ENCODE measurements at regions not wholly inside any gene's neighbourhood (a gene's known extent, or its start where the extent isn't known, plus 50 kb on each side); places are given as distances from the start of the nearest gene placed in this dataset.

DNA sequence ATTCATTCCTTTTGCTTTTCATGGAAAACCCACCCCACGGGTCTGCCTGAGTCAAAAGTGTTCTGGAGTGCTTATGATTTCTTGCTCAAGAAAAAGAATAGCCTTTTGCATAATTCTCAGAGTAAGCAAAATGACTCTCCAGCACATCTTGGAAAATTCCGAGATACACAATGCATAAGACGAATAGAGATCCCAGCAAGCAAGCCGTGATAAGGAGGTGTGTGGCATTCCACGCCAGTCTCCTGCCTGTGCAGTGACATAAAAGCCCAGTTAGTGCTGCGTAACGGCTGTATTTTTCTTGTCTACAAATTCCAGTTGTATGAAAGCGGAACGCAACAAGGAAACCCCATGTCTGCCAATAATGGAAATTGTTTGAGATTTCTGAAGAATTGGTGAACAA, 237.9 kb upstream of the GATB start:
- no peaks in the 10 kb centered on the region for H3K4me1 ChIP-seq (ENCODE audit: low read depth)
- H3K4me3 ChIP-seq, result no peak overlapping the region
- no peak for ATAC-seq
- intact Hi-C loops (cut with DNase I, micrococcal nuclease), result no loop called here
- H3K9me3 ChIP-seq, result no peaks in the 10 kb centered on the region
- no peak for DNase-seq
- no peaks in the 10 kb centered on the region for H3K36me3 ChIP-seq (ENCODE audit: low read depth)
- TF ChIP-seq, protein P1, sequence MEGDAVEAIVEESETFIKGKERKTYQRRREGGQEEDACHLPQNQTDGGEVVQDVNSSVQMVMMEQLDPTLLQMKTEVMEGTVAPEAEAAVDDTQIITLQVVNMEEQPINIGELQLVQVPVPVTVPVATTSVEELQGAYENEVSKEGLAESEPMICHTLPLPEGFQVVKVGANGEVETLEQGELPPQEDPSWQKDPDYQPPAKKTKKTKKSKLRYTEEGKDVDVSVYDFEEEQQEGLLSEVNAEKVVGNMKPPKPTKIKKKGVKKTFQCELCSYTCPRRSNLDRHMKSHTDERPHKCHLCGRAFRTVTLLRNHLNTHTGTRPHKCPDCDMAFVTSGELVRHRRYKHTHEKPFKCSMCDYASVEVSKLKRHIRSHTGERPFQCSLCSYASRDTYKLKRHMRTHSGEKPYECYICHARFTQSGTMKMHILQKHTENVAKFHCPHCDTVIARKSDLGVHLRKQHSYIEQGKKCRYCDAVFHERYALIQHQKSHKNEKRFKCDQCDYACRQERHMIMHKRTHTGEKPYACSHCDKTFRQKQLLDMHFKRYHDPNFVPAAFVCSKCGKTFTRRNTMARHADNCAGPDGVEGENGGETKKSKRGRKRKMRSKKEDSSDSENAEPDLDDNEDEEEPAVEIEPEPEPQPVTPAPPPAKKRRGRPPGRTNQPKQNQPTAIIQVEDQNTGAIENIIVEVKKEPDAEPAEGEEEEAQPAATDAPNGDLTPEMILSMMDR (IDR thresholded peaks at IDR 0.05), result no peak

DNA sequence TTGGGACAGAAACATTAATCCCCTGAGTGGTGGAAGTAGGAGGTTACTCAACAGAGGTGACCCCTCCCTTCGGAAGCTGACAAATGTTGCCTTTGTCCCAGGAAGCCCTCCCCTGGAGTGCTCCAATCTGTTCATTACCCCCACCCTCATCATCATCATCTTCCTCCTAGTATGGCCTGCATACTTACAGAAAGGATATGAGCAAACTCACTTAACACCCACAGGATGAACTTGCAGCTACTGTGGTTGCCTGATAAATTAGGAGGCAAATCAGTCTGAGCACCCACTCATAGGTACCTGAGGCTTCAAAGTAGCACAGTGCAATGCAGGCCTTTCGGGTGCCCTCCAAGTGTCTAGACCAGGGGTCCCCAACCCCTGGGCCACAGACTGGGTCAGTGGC, 236.7 kb upstream of the GATB start:
- TF ChIP-seq, protein P1 (IDR thresholded peaks at IDR 0.05), result no peak
- Histone ChIP-seq H3K4me3 (no peak overlapping the region), H3K36me3 (ENCODE audit: low read depth) (no peaks in the 10 kb centered on the region), H3K4me1 (ENCODE audit: low read depth) (no peaks in the 10 kb centered on the region), H3K9me3 (no peaks in the 10 kb centered on the region)
- intact Hi-C loops (cut with DNase I, micrococcal nuclease), result no loop called here
- DNase-seq (no peak), ATAC-seq (no peak)

DNA sequence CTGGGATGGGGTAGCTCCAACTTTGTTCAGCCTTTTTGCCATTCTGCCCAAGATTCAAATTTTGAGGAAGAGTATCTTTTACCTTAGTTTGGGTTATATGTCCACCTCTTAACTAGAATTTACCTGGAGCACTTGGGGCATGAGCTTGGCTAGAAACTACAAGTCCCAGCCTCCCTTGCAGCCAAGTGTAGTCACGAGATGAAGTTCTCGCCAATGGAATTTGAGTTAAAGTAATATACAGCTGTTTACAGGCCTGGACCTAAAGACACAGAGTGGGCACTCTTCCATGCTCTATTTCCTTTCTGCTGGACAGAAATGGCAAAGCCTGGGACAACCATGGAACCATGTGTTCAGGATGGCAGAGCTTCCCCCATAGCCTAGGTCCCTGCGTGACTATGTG, 233.6 kb upstream of the GATB start:
- no peak for ATAC-seq
- Histone ChIP-seq H3K36me3 (ENCODE audit: low read depth) (no peaks in the 10 kb centered on the region), H3K4me3 (no peak overlapping the region), H3K4me1 (ENCODE audit: low read depth) (no peaks in the 10 kb centered on the region), H3K9me3 (no peaks in the 10 kb centered on the region)
- intact Hi-C loops (cut with DNase I, micrococcal nuclease), result no loop called here
- no peak for DNase-seq
- TF ChIP-seq, protein P1 (IDR thresholded peaks at IDR 0.05), result no peak

DNA sequence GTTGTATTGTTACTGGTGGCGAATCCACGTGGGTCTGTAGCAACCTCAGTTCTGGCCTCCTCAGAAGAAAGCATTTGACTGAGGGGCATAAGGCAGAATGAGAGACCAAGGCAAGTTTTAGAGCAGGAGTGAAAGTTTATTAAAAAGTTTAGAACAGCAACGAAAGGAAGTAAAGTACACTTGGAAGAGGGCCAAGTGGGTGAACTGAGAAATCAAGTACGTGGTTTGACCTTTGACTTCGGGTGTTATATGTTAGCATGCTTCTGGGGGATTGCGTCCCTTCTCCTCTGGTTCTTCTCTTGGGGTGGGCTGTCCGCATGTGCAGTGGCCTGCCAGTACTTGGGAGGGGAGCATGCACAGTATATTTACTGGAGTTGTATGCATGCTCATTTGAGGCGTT, 232.7 kb upstream of the GATB start:
- DNase-seq, result no peak
- TF ChIP-seq, protein P1 (IDR thresholded peaks at IDR 0.05), result no peak
- intact Hi-C loops (cut with DNase I, micrococcal nuclease), result no loop called here

DNA sequence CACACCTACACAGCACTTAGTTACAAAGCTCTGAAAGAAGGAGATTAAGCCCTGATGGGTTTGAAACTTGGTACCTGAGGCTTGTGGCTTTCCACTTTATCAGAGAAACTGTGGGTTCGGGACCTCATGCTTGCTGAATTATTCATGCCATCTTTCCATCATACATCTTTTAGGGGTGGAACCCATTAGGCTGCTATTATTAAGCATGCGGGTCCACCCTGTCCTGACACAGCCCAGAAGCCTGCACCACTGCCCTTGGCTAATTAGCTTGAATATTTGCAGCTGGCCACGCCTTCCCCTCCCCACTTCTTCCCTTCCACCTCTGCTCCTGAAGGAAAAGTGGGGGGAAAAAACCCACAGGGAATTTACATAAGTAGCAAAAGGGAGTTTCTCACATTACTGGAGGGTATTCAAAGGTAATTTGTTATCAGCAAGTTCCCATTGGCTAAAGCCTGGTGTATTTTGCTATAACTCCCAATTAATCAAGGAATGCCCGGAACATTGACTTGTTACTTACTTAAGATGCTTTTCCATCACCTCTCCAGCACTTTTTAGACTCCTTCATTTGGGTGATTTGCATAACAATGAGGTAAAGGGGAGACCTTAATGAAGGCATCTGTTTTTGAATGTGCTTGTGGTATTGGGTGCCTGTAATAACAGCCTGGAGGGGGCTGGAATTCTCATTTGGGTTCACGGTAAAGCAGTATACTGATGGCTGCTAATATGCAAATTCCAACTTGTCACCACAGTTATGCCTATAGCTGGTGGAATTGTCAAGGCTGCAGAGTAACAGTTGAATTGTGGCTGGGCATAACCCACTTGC, 231.7 kb upstream of the GATB start:
- no peak for DNase-seq

More for the DNA sequence above, 232.7 kb upstream of the GATB start:
- Histone ChIP-seq H3K36me3 (ENCODE audit: low read depth) (no peaks in the 10 kb centered on the region), H3K4me3 (no peak overlapping the region), H3K4me1 (ENCODE audit: low read depth) (no peaks in the 10 kb centered on the region), H3K9me3 (no peaks in the 10 kb centered on the region)
- ATAC-seq, result no peak

More for the DNA sequence above, 231.7 kb upstream of the GATB start:
- ATAC-seq, result no peak
- no peak overlapping the region for H3K4me3 ChIP-seq
- no peaks in the 10 kb centered on the region for H3K36me3 ChIP-seq (ENCODE audit: low read depth)
- intact Hi-C loops (cut with DNase I, micrococcal nuclease), result no loop called here
- TF ChIP-seq, protein P1 (IDR thresholded peaks at IDR 0.05), result no peak
- H3K4me1 ChIP-seq (ENCODE audit: low read depth), result no peaks in the 10 kb centered on the region
- H3K9me3 ChIP-seq, result no peaks in the 10 kb centered on the region
